ENCODE measurements at regions not wholly inside any gene's neighbourhood (a gene's known extent, or its start where the extent isn't known, plus 50 kb on each side); places are given as distances from the start of the nearest gene placed in this dataset.

DNA sequence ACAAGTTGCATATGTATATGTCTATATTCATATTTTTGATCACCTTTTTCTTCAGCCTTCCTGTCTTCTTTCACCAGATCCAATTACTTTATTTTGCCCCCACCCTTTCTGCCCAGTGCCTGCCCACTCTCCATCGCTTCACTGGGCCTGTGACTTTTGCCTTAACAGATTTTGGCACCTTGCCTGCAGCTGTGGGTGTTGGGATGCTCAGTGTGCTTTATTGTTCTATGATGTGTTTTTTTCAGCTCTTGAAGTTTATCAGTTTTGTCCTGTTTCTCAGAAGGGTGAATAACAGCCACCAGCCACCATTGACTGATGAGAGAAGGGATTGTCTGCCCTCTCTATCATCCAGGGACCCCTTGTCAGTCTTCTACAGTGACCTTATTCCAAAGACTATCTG lies 77.2 kb upstream of the GALNT7 start:
- TF ChIP-seq, protein P1, sequence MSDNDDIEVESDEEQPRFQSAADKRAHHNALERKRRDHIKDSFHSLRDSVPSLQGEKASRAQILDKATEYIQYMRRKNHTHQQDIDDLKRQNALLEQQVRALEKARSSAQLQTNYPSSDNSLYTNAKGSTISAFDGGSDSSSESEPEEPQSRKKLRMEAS (IDR thresholded peaks at IDR 0.05) = no peak
- TF ChIP-seq NFIC (IDR thresholded peaks at IDR 0.05) = peak; percentile 80

DNA sequence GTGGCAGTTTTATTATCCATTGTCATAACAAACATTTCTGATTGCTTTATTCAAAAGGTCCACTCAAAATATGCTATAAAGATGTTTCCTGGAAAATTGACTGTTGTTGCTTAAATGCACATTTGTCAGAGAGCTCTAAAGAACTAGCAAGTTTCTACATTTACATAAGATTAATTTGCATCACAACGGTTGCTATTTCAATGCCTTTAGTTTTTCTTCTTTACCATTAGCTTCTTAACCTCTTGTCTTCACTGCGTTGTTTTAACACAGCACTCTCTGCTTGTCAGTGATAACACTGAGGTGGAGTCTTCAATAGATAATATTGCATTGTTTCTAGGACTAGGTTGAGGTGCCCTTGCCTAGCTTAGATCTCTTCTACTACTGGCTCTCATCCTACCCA lies 76.7 kb upstream of the GALNT7 start:
- TF ChIP-seq RAD21 (IDR thresholded peaks at IDR 0.05; ENCODE audit: low read depth) = no peak
- TF ChIP-seq, protein P2, sequence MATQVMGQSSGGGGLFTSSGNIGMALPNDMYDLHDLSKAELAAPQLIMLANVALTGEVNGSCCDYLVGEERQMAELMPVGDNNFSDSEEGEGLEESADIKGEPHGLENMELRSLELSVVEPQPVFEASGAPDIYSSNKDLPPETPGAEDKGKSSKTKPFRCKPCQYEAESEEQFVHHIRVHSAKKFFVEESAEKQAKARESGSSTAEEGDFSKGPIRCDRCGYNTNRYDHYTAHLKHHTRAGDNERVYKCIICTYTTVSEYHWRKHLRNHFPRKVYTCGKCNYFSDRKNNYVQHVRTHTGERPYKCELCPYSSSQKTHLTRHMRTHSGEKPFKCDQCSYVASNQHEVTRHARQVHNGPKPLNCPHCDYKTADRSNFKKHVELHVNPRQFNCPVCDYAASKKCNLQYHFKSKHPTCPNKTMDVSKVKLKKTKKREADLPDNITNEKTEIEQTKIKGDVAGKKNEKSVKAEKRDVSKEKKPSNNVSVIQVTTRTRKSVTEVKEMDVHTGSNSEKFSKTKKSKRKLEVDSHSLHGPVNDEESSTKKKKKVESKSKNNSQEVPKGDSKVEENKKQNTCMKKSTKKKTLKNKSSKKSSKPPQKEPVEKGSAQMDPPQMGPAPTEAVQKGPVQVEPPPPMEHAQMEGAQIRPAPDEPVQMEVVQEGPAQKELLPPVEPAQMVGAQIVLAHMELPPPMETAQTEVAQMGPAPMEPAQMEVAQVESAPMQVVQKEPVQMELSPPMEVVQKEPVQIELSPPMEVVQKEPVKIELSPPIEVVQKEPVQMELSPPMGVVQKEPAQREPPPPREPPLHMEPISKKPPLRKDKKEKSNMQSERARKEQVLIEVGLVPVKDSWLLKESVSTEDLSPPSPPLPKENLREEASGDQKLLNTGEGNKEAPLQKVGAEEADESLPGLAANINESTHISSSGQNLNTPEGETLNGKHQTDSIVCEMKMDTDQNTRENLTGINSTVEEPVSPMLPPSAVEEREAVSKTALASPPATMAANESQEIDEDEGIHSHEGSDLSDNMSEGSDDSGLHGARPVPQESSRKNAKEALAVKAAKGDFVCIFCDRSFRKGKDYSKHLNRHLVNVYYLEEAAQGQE (IDR thresholded peaks at IDR 0.05; ENCODE audit: low read depth) = no peak
- TF ChIP-seq CEBPB (IDR thresholded peaks at IDR 0.05) = no peak

DNA sequence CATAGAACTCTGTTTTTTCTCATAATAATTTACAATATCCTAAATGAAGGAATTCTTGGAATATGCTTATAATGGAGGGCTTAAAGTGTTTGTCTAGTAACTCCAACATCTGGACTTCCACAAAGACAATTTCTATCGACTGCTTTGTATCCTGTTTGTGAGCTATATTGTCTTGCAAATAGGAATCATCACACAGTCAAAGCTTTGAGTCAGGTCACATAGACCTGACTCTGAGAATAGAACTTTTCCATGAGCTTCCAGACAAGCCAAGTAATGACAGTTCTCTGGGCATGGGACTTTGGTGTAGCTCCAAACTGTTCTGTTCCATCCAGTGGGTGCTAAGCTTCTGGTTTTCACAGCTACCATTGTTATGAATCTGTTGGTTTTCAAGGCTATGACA lies 75.2 kb upstream of the GALNT7 start:
- TF ChIP-seq, protein P2 (IDR thresholded peaks at IDR 0.05; ENCODE audit: low read depth) = no peak
- no peak for TF ChIP-seq YY1 (IDR thresholded peaks at IDR 0.05; ENCODE audit: low read depth)
- no peak for TF ChIP-seq NFIC (IDR thresholded peaks at IDR 0.05)
- TF ChIP-seq CREB1 (IDR thresholded peaks at IDR 0.05; ENCODE audit: low read depth) = no peak
- TF ChIP-seq, protein P1 (IDR thresholded peaks at IDR 0.05) = no peak
- no peak for TF ChIP-seq TEAD4 (IDR thresholded peaks at IDR 0.05)
- TF ChIP-seq, protein P3, sequence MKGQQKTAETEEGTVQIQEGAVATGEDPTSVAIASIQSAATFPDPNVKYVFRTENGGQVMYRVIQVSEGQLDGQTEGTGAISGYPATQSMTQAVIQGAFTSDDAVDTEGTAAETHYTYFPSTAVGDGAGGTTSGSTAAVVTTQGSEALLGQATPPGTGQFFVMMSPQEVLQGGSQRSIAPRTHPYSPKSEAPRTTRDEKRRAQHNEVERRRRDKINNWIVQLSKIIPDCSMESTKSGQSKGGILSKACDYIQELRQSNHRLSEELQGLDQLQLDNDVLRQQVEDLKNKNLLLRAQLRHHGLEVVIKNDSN (IDR thresholded peaks at IDR 0.05) = no peak
- TF ChIP-seq RAD21 (IDR thresholded peaks at IDR 0.05; ENCODE audit: low read depth) = no peak
- no peak for TF ChIP-seq CEBPB (IDR thresholded peaks at IDR 0.05)
- no peak for TF ChIP-seq TAF1 (IDR thresholded peaks at IDR 0.05; ENCODE audit: low read depth)

DNA sequence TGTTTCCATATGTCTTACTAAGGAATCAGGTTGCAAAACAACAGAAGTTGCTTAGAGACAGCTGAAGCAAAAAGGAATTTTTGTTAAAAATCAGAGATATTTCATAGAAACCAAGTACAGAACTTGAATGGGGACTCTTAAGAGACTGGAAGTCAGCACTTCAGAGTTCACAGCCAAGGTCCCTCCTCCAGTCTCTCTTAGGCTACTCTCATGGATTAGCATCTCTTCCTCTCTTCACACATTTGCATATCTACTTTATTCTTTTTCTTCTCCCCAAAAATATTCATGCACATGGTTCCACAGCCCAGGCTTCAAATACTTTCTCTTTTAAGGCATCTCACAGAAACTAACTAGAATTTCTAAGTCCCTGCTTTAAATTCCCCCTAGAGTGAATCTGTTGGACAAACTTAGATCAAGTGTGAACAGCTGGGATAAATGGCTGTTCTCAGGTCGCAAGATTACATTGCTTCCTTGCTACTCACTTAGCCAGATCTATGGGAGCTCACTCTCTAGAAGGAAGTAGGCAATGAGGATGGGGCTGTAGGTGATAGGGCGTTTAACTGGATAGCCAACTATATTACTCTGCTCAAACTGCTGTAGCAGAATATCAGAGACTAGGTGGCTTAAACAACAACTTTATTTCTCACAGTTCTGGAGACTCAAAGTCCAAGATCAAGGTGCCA lies 73.7 kb upstream of the GALNT7 start:
- TF ChIP-seq, protein P3 (IDR thresholded peaks at IDR 0.05) = no peak
- TF ChIP-seq, protein P1 (IDR thresholded peaks at IDR 0.05) = no peak
- TF ChIP-seq RAD21 (IDR thresholded peaks at IDR 0.05; ENCODE audit: low read depth) = no peak
- TF ChIP-seq NFIC (IDR thresholded peaks at IDR 0.05) = no peak
- no peak for TF ChIP-seq FOXM1 (IDR thresholded peaks at IDR 0.05; ENCODE audit: borderline replicate concordance, low read depth)
- no peak for TF ChIP-seq EP300 (IDR thresholded peaks at IDR 0.05; ENCODE audit: borderline replicate concordance)

DNA sequence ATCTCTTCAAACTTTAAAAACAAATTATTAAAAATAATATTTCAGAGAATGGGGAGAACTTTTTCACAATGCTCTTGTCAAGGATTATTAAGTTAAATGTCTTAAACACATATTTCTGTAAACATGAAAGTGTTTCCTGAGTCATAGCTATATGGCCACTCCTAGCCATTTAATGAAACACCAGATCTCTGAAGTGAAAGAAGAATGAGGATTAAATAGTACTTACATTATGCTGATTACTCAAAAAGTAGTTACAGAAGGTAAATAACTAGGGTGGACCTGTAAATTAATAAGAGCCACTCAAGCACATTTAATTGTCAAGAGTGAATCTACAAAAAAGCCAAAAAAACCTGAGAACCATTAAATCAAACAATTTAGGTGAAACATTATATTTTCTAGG lies 57.6 kb upstream of the GALNT7 start:
- TF ChIP-seq ZBTB7A (IDR thresholded peaks at IDR 0.05; ENCODE audit: low read depth) (no peak), CEBPB (IDR thresholded peaks at IDR 0.05) (no peak), RAD21 (IDR thresholded peaks at IDR 0.05; ENCODE audit: low read depth) (no peak), CREB1 (IDR thresholded peaks at IDR 0.05; ENCODE audit: low read depth) (no peak), EGR1 (IDR thresholded peaks at IDR 0.05) (no peak), TEAD4 (IDR thresholded peaks at IDR 0.05) (no peak), EP300 (IDR thresholded peaks at IDR 0.05; ENCODE audit: borderline replicate concordance) (no peak), YY1 (IDR thresholded peaks at IDR 0.05; ENCODE audit: low read depth) (no peak), TCF12 (IDR thresholded peaks at IDR 0.05; ENCODE audit: low read depth) (no peak), NFIC (IDR thresholded peaks at IDR 0.05) (no peak), TAF1 (IDR thresholded peaks at IDR 0.05; ENCODE audit: low read depth) (no peak), FOXM1 (IDR thresholded peaks at IDR 0.05; ENCODE audit: borderline replicate concordance, low read depth) (no peak)
- TF ChIP-seq, protein P2 (IDR thresholded peaks at IDR 0.05; ENCODE audit: low read depth) = no peak
- TF ChIP-seq, protein P3 (IDR thresholded peaks at IDR 0.05) = no peak
- TF ChIP-seq, protein P1 (IDR thresholded peaks at IDR 0.05) = no peak
